Lower leg skin (tissue), 3 donors: ENCODE measurements at regions not wholly inside any gene's neighbourhood (a gene's known extent, or its start where the extent isn't known, plus 50 kb on each side); places are given as distances from the start of the nearest gene placed in this dataset.

Experiments used
- POLR2A ChIP-seq, 2 donors: fragments of 450-650 bp; IDR thresholded peaks; one replicate each; pipeline ENCODE4 v1.6.1; 2016 to 2017; ENCODE audit warnings: antibody characterized with exemption in 2 of 2, mild to moderate bottlenecking in 1 of 2, moderate library complexity in 1 of 2
- TF ChIP-seq, protein P1 (sequence below), 3 donors: fragments of 450-650 bp; IDR thresholded peaks; one replicate each; pipeline ENCODE4 v1.5.1; 2016; ENCODE audit warnings: antibody characterized with exemption in 3 of 3, mild to moderate bottlenecking in 3 of 3, moderate library complexity in 2 of 3

DNA sequence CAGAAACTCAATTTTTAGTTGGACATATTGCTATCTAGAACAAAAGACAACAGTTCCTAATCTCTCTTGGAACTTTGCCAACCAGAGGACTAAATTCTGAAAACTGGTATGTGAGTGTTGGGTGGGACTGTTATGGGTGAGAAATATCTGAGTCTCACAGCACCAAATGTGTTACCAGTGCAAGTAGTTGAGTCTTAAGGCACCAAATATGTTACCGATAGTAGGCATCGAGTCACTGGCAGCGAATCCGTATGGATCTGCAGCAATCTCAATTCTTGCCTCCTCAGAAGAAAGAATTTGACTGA, 575.2 kb downstream of the DACH1 start:
- TF ChIP-seq, protein P1, sequence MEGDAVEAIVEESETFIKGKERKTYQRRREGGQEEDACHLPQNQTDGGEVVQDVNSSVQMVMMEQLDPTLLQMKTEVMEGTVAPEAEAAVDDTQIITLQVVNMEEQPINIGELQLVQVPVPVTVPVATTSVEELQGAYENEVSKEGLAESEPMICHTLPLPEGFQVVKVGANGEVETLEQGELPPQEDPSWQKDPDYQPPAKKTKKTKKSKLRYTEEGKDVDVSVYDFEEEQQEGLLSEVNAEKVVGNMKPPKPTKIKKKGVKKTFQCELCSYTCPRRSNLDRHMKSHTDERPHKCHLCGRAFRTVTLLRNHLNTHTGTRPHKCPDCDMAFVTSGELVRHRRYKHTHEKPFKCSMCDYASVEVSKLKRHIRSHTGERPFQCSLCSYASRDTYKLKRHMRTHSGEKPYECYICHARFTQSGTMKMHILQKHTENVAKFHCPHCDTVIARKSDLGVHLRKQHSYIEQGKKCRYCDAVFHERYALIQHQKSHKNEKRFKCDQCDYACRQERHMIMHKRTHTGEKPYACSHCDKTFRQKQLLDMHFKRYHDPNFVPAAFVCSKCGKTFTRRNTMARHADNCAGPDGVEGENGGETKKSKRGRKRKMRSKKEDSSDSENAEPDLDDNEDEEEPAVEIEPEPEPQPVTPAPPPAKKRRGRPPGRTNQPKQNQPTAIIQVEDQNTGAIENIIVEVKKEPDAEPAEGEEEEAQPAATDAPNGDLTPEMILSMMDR (IDR thresholded peaks at IDR 0.05): no peak
- TF ChIP-seq POLR2A (IDR thresholded peaks at IDR 0.05): no peak
